Activated naive CD8-positive, alpha-beta T cell treated with anti-CD3 and anti-CD28 coated beads, Interleukin-2, amount 50 U/mL, for 16 hours (primary cell): ENCODE measurements at regions not wholly inside any gene's neighbourhood (a gene's known extent, or its start where the extent isn't known, plus 50 kb on each side); places are given as distances from the start of the nearest gene placed in this dataset.
"Not testable (repeated sequence)": the region's sequence is repeated elsewhere in the genome, so short reads cannot be mapped to it uniquely, and the experiment has no call there.

Experiments
- DNase-seq: peaks from one replicate; pipeline ENCODE4 v3.0.0-alpha.2; 2020; ENCODE audit warnings: low read depth, low spot score

- no peak for DNase-seq
Measured at GRCh38 chr3:28139967-28140634, 101.3 kb upstream of the CMC1 start.

DNA sequence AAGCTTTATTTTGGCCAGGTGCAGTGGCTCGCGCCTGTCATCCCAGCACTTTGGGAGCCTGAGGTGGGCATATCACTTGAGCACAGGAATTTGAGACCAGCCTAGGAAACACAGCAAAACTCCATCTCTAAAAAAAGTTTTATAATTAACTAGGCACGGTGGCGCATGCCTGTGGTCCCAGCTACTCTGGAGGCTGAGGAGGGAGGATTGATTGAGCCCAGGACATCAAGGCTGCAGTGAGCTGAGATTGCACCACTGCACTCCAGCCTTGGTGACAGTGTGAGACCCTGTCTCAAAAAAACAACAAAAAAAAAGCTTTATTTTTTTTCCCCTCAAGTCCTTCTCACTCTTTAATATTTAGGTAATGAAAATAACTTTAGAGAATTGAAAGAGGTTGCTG, 100.8 kb upstream of the CMC1 start:
- no peak for DNase-seq

GRCh38 chr3:28149960-28150359, 91.5 kb upstream of the CMC1 start:
- no peak for DNase-seq

DNA sequence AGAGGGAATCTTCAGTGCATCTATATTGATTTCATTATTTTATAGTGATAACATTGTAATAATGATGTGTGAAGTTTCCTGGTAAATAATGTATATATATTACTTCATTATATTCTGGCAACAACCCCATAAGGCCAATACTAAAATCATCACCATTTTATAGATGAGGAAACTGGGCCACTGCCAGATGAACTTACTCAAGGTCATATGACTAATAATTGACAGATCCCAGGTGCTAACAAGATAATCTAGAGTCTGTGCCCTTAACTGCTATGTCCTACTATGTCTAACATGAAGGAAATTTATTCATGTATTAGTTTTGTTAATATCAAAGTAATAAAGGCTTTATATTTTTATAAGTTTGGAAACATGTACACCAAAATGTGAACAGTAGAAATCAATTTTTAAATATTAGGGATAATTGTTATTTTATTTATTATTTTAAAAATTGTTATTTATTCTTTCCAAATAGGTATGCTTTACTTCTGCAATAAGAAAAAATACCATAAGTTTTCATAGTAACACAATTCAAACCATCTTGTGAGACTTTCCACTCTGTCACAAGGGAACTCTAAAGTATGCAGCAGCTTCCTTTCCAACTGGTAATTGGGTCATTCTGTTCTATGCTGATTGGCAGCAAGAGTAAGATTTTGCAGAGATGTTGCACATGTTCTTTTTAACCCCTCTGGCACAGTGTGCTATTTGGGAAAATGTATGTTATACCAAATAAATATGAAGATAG, 90.8 kb upstream of the CMC1 start:
- DNase-seq, result no peak

- no peak for DNase-seq
Measured at GRCh38 chr3:28151207-28151550, 90.2 kb upstream of the CMC1 start.

DNA sequence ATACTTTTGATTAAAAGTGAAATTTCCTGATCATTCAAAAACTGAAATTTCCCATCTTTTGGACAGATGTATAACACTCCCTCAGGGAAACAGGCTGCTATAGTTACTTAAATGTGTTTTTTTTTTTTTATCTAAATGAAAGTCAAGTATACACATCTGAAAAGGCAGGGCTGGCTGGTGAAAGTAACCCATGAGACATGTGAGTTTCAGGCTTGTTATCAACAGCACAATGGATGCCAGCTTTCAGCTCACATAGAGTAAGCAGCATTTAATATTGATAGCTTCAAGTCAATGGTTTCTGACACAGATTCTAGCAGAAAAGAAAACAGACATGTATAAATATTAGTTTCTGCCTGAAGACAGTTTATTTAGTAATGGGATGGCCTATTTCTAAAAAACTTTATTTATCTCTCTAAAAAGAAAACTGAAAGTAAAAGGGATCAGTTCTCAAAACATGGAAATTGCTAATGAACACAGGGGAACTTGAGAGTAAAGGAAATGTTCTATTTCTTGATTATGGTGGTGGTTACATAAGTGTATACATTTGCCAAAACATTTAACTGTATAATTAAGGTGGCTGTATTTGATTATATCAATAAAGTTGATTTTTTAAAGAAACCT, 89.7 kb upstream of the CMC1 start:
- no peak for DNase-seq

- DNase-seq, result no peak
Measured at GRCh38 chr3:28155631-28156030, 85.8 kb upstream of the CMC1 start.

- DNase-seq, result not testable (repeated sequence)
Measured at GRCh38 chr3:28156599-28156998, 84.8 kb upstream of the CMC1 start.

DNA sequence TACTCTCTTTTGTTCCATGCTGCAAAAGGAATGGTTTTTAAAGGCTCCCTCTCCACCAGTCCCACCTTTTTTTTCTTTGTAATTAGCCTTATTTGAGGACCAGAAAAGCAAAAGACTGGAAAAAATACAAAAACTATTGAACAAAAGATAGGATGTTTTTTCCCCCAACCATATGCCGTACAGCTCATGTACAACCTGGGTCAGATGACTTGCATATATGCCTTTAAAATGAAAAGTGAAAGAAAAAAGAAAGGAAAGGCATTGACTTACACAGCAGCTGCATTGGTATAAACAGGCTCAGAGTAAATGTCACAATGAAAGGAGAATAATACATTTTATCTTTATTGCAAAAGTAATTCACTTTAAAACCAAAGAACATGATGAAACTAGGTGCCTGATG, 69.5 kb upstream of the CMC1 start:
- no peak for DNase-seq

DNA sequence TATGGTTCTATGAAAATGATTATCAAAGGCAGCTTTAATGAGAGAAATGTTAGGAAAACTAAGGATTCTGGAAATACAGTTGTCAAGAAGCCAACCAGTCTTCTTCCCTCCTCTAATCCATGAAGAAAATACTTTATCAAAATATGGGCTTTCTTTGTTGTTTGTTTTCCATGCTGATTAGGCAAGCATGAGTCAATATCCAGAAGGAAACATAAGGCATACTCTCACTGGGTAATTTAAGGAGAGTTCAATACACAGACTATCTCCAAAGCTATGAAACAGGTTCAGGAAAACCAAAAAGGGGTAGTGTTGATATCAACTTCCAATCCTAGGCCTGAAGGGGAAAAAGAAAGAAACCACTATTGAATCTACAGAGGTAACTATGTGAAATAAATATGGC, 68.7 kb upstream of the CMC1 start:
- DNase-seq, result no peak

GRCh38 chr3:28173836-28174235, 67.6 kb upstream of the CMC1 start:
- DNase-seq, result no peak

GRCh38 chr3:28186748-28187147, 54.7 kb upstream of the CMC1 start:
- DNase-seq, result no peak

GRCh38 chr3:28188686-28189085, 52.7 kb upstream of the CMC1 start:
- no peak for DNase-seq

- no peak for DNase-seq
Measured at GRCh38 chr3:28191363-28191762, 50.1 kb upstream of the CMC1 start.
